ENCODE measurements at regions not wholly inside any gene's neighbourhood (a gene's known extent, or its start where the extent isn't known, plus 50 kb on each side); places are given as distances from the start of the nearest gene placed in this dataset.

- Histone ChIP-seq H3K9me3 (ENCODE audit: low read length) (peaks cover 71% of the 10 kb centered on the region), H3K27me3 (ENCODE audit: control insufficient read depth in 1 of 2, insufficient read depth in 2 of 2, low read length in 2 of 2) (no peaks in the 10 kb centered on the region), H3K27ac (ENCODE audit: extremely low read length, insufficient read depth, low read length) (no peak overlapping the region), H3K4me1 (ENCODE audit: insufficient read depth, low read length) (no peaks in the 10 kb centered on the region), H3K36me3 (replicated peaks in 1 of 2; ENCODE audit: control insufficient read depth in 1 of 2, insufficient read depth in 2 of 2, low read length in 2 of 2) (no peaks in the 10 kb centered on the region), H2AFZ (ENCODE audit: low read length) (no peak overlapping the region), H3K4me2 (ENCODE audit: low read depth, low read length) (no peak overlapping the region), H4K20me1 (ENCODE audit: insufficient read depth, low read length) (no peaks in the 10 kb centered on the region), H3K79me2 (ENCODE audit: insufficient read depth, low read length) (no peaks in the 10 kb centered on the region), H3K4me3 (replicated peaks in 1 of 3; ENCODE audit: insufficient read depth in 1 of 3, low read depth in 2 of 3, low read length in 3 of 3) (no peak overlapping the region), H3K9ac (ENCODE audit: insufficient read depth, low read depth, low read length) (no peak overlapping the region)
- ChIA-PET POLR2A (no interaction called here), CTCF (ENCODE audit: low intra/inter-chr PET ratio, low total read pairs) (no interaction called here)
- ATAC-seq (no peak), FAIRE-seq (no peak), DNase-seq (ENCODE audit: low spot score) (no peak)
- intact Hi-C loops (cut with micrococcal nuclease; ENCODE audit: unreplicated experiment), result no loop called here
- in situ Hi-C loops (cut with HindIII; ENCODE audit: extremely low pct_ligation_motif_present, low pct_unique_long_range_greater_than_20kb), result no loop called here
- TF ChIP-seq ZNF615 (CRISPR knock-in tag; IDR thresholded peaks at IDR 0.05; ENCODE audit: borderline replicate concordance) (no peak), TRIM22 (IDR thresholded peaks at IDR 0.05) (no peak)
- BruUV-seq (replicated peaks), result no TSS peak
- WGBS (ENCODE audit: low lambda C conversion rate), result 22% methylated on average over 3 of the region's 3 CpGs
Observed at GRCh38 chr5:165079389-165079788, 1574.0 kb downstream of the MAT2B start.

- no peak overlapping the region for H3K4me2 ChIP-seq (ENCODE audit: low read depth, low read length)
- H3K79me2 ChIP-seq (ENCODE audit: insufficient read depth, low read length), result no peaks in the 10 kb centered on the region
- no peak for TF ChIP-seq MAF1 (CRISPR knock-in tag; IDR thresholded peaks at IDR 0.05; ENCODE audit: borderline replicate concordance)
- no peak for TF ChIP-seq NCOA2 (CRISPR knock-in tag; IDR thresholded peaks at IDR 0.05)
- TF ChIP-seq CCDC6 (CRISPR knock-in tag; IDR thresholded peaks at IDR 0.05), result no peak
- no peak for TF ChIP-seq PHF21A (CRISPR knock-in tag; IDR thresholded peaks at IDR 0.05)
- TF ChIP-seq ZSCAN29 (CRISPR knock-in tag; conservative IDR thresholded peaks at IDR 0.05), result no peak
- no peak for TF ChIP-seq ZNF275 (CRISPR knock-in tag; IDR thresholded peaks at IDR 0.05; ENCODE audit: borderline replicate concordance)
- no peaks in the 10 kb centered on the region for H4K20me1 ChIP-seq (ENCODE audit: insufficient read depth, low read length)
- no peak overlapping the region for H3K9ac ChIP-seq (ENCODE audit: insufficient read depth, low read depth, low read length)
- H3K9me3 ChIP-seq (ENCODE audit: low read length), result peaks cover 59% of the 10 kb centered on the region
- H2AFZ ChIP-seq (ENCODE audit: low read length), result no peak overlapping the region
- intact Hi-C loops (cut with micrococcal nuclease; ENCODE audit: unreplicated experiment) (no loop called here), in situ Hi-C loops (cut with HindIII; ENCODE audit: extremely low pct_ligation_motif_present, low pct_unique_long_range_greater_than_20kb) (no loop called here)
- no peaks in the 10 kb centered on the region for H3K4me1 ChIP-seq (ENCODE audit: insufficient read depth, low read length)
- no peak overlapping the region for H3K4me3 ChIP-seq (replicated peaks in 1 of 3; ENCODE audit: insufficient read depth in 1 of 3, low read depth in 2 of 3, low read length in 3 of 3)
- no TSS peak for BruUV-seq (replicated peaks)
- no peaks in the 10 kb centered on the region for H3K36me3 ChIP-seq (replicated peaks in 1 of 2; ENCODE audit: control insufficient read depth in 1 of 2, insufficient read depth in 2 of 2, low read length in 2 of 2)
- DNase-seq (ENCODE audit: low spot score), result no peak
- H3K27ac ChIP-seq (ENCODE audit: extremely low read length, insufficient read depth, low read length), result no peak overlapping the region
- no peak for ATAC-seq
- ChIA-PET CTCF (ENCODE audit: low intra/inter-chr PET ratio, low total read pairs) (no interaction called here), POLR2A (no interaction called here)
- no peak for FAIRE-seq
- 0% methylated on average over 1 of the region's 1 CpG for WGBS (ENCODE audit: low lambda C conversion rate)
- no peaks in the 10 kb centered on the region for H3K27me3 ChIP-seq (ENCODE audit: control insufficient read depth in 1 of 2, insufficient read depth in 2 of 2, low read length in 2 of 2)
Observed at GRCh38 chr5:165083394-165083793, 1578.0 kb downstream of the MAT2B start.
